Thyroid gland (tissue), 4 donors: ENCODE measurements at regions not wholly inside any gene's neighbourhood (a gene's known extent, or its start where the extent isn't known, plus 50 kb on each side); places are given as distances from the start of the nearest gene placed in this dataset.

Experiments
- CTCF ChIP-seq, 6 experiments: fragments of 200-600 bp in 3 of 6; fragments of 450-650 bp in 3 of 6; sonication (generic) in 3 of 6; IDR thresholded peaks; one replicate each; pipeline ENCODE4 v1.5.1; 2016 to 2019; ENCODE audit warnings: antibody characterized with exemption in 6 of 6, mild to moderate bottlenecking in 2 of 6, inconsistent platforms in 1 of 6, moderate library complexity in 1 of 6
- POLR2A ChIP-seq, 2 donors: fragments of 450-650 bp; IDR thresholded peaks; one replicate each; pipeline ENCODE4 v1.6.1; 2017; ENCODE audit warnings: antibody characterized with exemption in 2 of 2, mild to moderate bottlenecking in 2 of 2, moderate library complexity in 1 of 2

- TF ChIP-seq CTCF (IDR thresholded peaks at IDR 0.05), result no peak
- no peak for TF ChIP-seq POLR2A (IDR thresholded peaks at IDR 0.05)
Measured at GRCh38 chr10:52703898-52704297, 68.7 kb downstream of the MBL2 start.
